H9 (cell line): ENCODE measurements at regions not wholly inside any gene's neighbourhood (a gene's known extent, or its start where the extent isn't known, plus 50 kb on each side); places are given as distances from the start of the nearest gene placed in this dataset.

ENCODE experiments used
- DNase-seq: peaks from one replicate; pipeline ENCODE4 v3.0.0-alpha.2; 2017
- H2AFZ ChIP-seq: one replicate; pipeline ENCODE4 v1.6.1; 2013; ENCODE audit warnings: mild to moderate bottlenecking, low read length, control low read depth, moderate library complexity
- H2AK5ac ChIP-seq: 2 replicates; pipeline ENCODE4 v1.6.1; 2013; ENCODE audit warnings: low read length, control low read depth, mixed read lengths; ENCODE audit not compliant: insufficient read length
- H2BK120ac ChIP-seq: one replicate; pipeline ENCODE4 v1.6.1; 2013; ENCODE audit warnings: low read depth, mild to moderate bottlenecking, low read length, control low read depth, inconsistent platforms; ENCODE audit not compliant: poor library complexity, severe bottlenecking
- H2BK12ac ChIP-seq: 2 replicates; pipeline ENCODE4 v1.6.1; 2013; ENCODE audit warnings: low read length, control low read depth, mixed read lengths, low read depth; ENCODE audit not compliant: insufficient read length
- H2BK15ac ChIP-seq: 2 replicates; pipeline ENCODE4 v1.6.1; 2013; ENCODE audit warnings: low read depth, low read length, control low read depth
- H2BK20ac ChIP-seq: one replicate; pipeline ENCODE4 v1.6.1; 2013; ENCODE audit warnings: low read depth, mild to moderate bottlenecking, low read length, control low read depth, inconsistent platforms; ENCODE audit not compliant: poor library complexity, severe bottlenecking
- H2BK5ac ChIP-seq: 2 replicates; pipeline ENCODE4 v1.6.1; 2013; ENCODE audit warnings: low read length, control low read depth, mixed read lengths; ENCODE audit not compliant: insufficient read length
- H3K14ac ChIP-seq: 2 replicates; pipeline ENCODE4 v1.6.1; 2013; ENCODE audit warnings: low read length, control low read depth; ENCODE audit not compliant: insufficient read depth
- H3K18ac ChIP-seq: 2 replicates; pipeline ENCODE4 v1.6.1; 2013; ENCODE audit warnings: low read depth, mild to moderate bottlenecking, mixed read lengths, low read length, control low read depth; ENCODE audit not compliant: insufficient read length
- H3K23ac ChIP-seq: 2 replicates; pipeline ENCODE4 v1.6.1; 2013; ENCODE audit warnings: low read length, control low read depth, mixed read lengths, low read depth; ENCODE audit not compliant: insufficient read length
- H3K23me2 ChIP-seq: 2 replicates; pipeline ENCODE4 v1.6.1; 2013; ENCODE audit warnings: low read depth, mild to moderate bottlenecking, mixed read lengths, low read length, control low read depth; ENCODE audit not compliant: insufficient read length, poor library complexity, severe bottlenecking
- H3K27ac ChIP-seq: 2 replicates; pipeline ENCODE4 v1.5.1; 2013; ENCODE audit warnings: low read length, control low read depth, mixed read lengths, low read depth; ENCODE audit not compliant: insufficient read length
- H3K27me3 ChIP-seq: 2 replicates; pipeline ENCODE4 v1.6.1; 2013; ENCODE audit warnings: low read length, control low read depth, inconsistent platforms; ENCODE audit not compliant: insufficient read depth
- H3K4ac ChIP-seq: 2 replicates; pipeline ENCODE4 v1.6.1; 2013; ENCODE audit warnings: low read depth, mild to moderate bottlenecking, control low read depth, inconsistent platforms, low read length, moderate library complexity
- H3K4me1 ChIP-seq: 2 replicates; pipeline ENCODE4 v1.6.1; 2013; ENCODE audit warnings: low read length, control low read depth, inconsistent platforms; ENCODE audit not compliant: insufficient read depth
- H3K4me2 ChIP-seq: 2 replicates; pipeline ENCODE4 v1.6.1; 2013; ENCODE audit warnings: low read length, control low read depth, mixed read lengths; ENCODE audit not compliant: insufficient read length, insufficient read depth
- H3K56ac ChIP-seq: 2 replicates; pipeline ENCODE4 v1.6.1; 2013; ENCODE audit warnings: low read depth, mild to moderate bottlenecking, mixed read lengths, low read length, control low read depth; ENCODE audit not compliant: insufficient read length
- H3K79me1 ChIP-seq: 2 replicates; pipeline ENCODE4 v1.6.1; 2013; ENCODE audit warnings: low read depth, mild to moderate bottlenecking, moderate library complexity, low read length, control low read depth, inconsistent platforms; ENCODE audit not compliant: insufficient read depth, poor library complexity, severe bottlenecking
- H3K79me2 ChIP-seq: 2 replicates; pipeline ENCODE4 v1.6.1; 2013; ENCODE audit warnings: low read length, control low read depth, inconsistent platforms; ENCODE audit not compliant: insufficient read depth
- H3K9ac ChIP-seq: 2 replicates; pipeline ENCODE4 v1.6.1; 2013; ENCODE audit warnings: low read length, control low read depth, mixed read lengths; ENCODE audit not compliant: insufficient read length; ENCODE audit errors: extremely low read depth
- H3K9me3 ChIP-seq: one replicate; pipeline ENCODE4 v1.6.1; 2013; ENCODE audit warnings: low read depth, low read length, inconsistent platforms; ENCODE audit not compliant: control insufficient read depth
- H3T11ph ChIP-seq: one replicate; pipeline ENCODE4 v1.6.1; 2013; ENCODE audit warnings: mild to moderate bottlenecking, low read length, control low read depth, inconsistent platforms
- H4K20me1 ChIP-seq: one replicate; pipeline ENCODE4 v1.6.1; 2013; ENCODE audit not compliant: control insufficient read depth, insufficient read length, insufficient read depth
- H4K5ac ChIP-seq: 2 replicates; pipeline ENCODE4 v1.6.1; 2013; ENCODE audit warnings: low read depth, mild to moderate bottlenecking, mixed read lengths, low read length, control low read depth; ENCODE audit not compliant: insufficient read length
- H4K8ac ChIP-seq: replicated peaks from 2 replicates; pipeline ENCODE4 v1.6.1; 2013; ENCODE audit warnings: low read length, control low read depth, mixed read lengths, low read depth; ENCODE audit not compliant: insufficient read length
- H4K91ac ChIP-seq: 2 replicates; pipeline ENCODE4 v1.6.1; 2013; ENCODE audit warnings: low read depth, mild to moderate bottlenecking, moderate library complexity, mixed read lengths, low read length, control low read depth; ENCODE audit not compliant: insufficient read length
- H3K27ac Mint-ChIP-seq, 3 experiments: 2 replicates in 2 of 3; 3 replicates in 1 of 3; pipeline ENCODE4 v1.8.0; 2020 to 2021; ENCODE audit warnings: mixed read lengths in 3 of 3, mild to moderate bottlenecking in 1 of 3, moderate library complexity in 1 of 3
- H3K27me3 Mint-ChIP-seq: 2 replicates; pipeline ENCODE4 v1.8.0; 2021; ENCODE audit warnings: low read depth, mild to moderate bottlenecking, moderate library complexity, mixed read lengths
- H3K36me3 Mint-ChIP-seq, 3 experiments: 2 replicates in 2 of 3; 3 replicates in 1 of 3; pipeline ENCODE4 v1.8.0; 2020 to 2021; ENCODE audit warnings: low read depth in 3 of 3, mixed read lengths in 3 of 3; ENCODE audit not compliant: insufficient read depth in 1 of 3
- H3K4me1 Mint-ChIP-seq, 2 experiments: 2 replicates each; pipeline ENCODE4 v1.8.0; 2020; ENCODE audit warnings: mixed read lengths in 2 of 2
- H3K4me3 Mint-ChIP-seq, 2 experiments: 2 replicates in 1 of 2; 3 replicates in 1 of 2; pipeline ENCODE4 v1.8.0; 2020 to 2021; ENCODE audit warnings: mild to moderate bottlenecking in 2 of 2, mixed read lengths in 2 of 2, moderate library complexity in 1 of 2
- H3K9me3 Mint-ChIP-seq, 2 experiments: 2 replicates in 1 of 2; 3 replicates in 1 of 2; pipeline ENCODE4 v1.8.0; 2020; ENCODE audit warnings: mild to moderate bottlenecking in 2 of 2, mixed read lengths in 2 of 2, moderate library complexity in 1 of 2
- CTCF ChIP-seq: fragments of 200-600 bp; sonication (generic); conservative IDR thresholded peaks from 3 replicates; pipeline ENCODE4 v1.8.0; 2021; ENCODE audit warnings: antibody characterized with exemption, mild to moderate bottlenecking
- WGBS: extraction: QIAGEN DNeasy Blood & Tissue Kit; methylation state at CpG from one replicate; pipeline ENCODE4 v1.1.7; 2013; ENCODE audit warnings: missing lambda C conversion rate, low lambda C conversion rate, mixed read lengths; ENCODE audit not compliant: insufficient read length; ENCODE audit errors: extremely low coverage; 5-methylcytosine and 5-hydroxymethylcytosine counted together

- H3K27ac ChIP-seq: no peak overlapping the region
- H2BK15ac ChIP-seq: no peak overlapping the region
- H3T11ph ChIP-seq: no peak overlapping the region
- no peak overlapping the region for H2BK5ac ChIP-seq
- no peaks in the 10 kb centered on the region for H3K79me2 ChIP-seq
- H2BK120ac ChIP-seq: no peak overlapping the region
- peaks cover 9% of the 10 kb centered on the region for H3K9me3 ChIP-seq
- no peak overlapping the region for H4K91ac ChIP-seq
- H3K4me3 Mint-ChIP-seq: no peak overlapping the region
- H3K9me3 Mint-ChIP-seq: peaks cover 15 to 21% of the 10 kb centered on the region in 2 experiments
- H2AFZ ChIP-seq: no peak overlapping the region
- H3K4me1 Mint-ChIP-seq: peaks cover 15 to 16% of the 10 kb centered on the region in 2 experiments
- no peaks in the 10 kb centered on the region for H3K4me1 ChIP-seq
- no peak overlapping the region for H2AK5ac ChIP-seq
- H3K4ac ChIP-seq: no peak overlapping the region
- no peaks in the 10 kb centered on the region for H3K27me3 ChIP-seq
- H3K23me2 ChIP-seq: no peaks in the 10 kb centered on the region
- no peak overlapping the region for H3K9ac ChIP-seq
- H3K27ac Mint-ChIP-seq: no peak overlapping the region
- no peak overlapping the region for H3K56ac ChIP-seq
- no peak overlapping the region for H2BK12ac ChIP-seq
- peaks cover 7% of the 10 kb centered on the region for H3K27me3 Mint-ChIP-seq
- no peak overlapping the region for H3K18ac ChIP-seq
- no peak overlapping the region for H3K23ac ChIP-seq
- no peak overlapping the region for H3K14ac ChIP-seq
- no peaks in the 10 kb centered on the region for H3K79me1 ChIP-seq
- no peak for TF ChIP-seq CTCF
- H4K8ac ChIP-seq: no peak overlapping the region
- no CpG with 5 or more reads among the region's 2 CpGs for WGBS
- peaks cover under 1% of the 10 kb centered on the region for H4K20me1 ChIP-seq
- DNase-seq: no peak
- no peak overlapping the region for H2BK20ac ChIP-seq
- H4K5ac ChIP-seq: no peak overlapping the region
- H3K4me2 ChIP-seq: no peak overlapping the region
- peaks cover 7 to 10% (median 8%) of the 10 kb centered on the region in 3 experiments; a peak in 6 of 7 replicates for H3K36me3 Mint-ChIP-seq
Measured at GRCh38 chr20:48156521-48156920, 371.2 kb upstream of the SULF2 start.
